Peyer's patch (tissue), 4 donors: ENCODE measurements at regions not wholly inside any gene's neighbourhood (a gene's known extent, or its start where the extent isn't known, plus 50 kb on each side); places are given as distances from the start of the nearest gene placed in this dataset.

Source experiments
- DNase-seq, 3 donors: peaks; one replicate each; pipeline ENCODE4 v3.0.0-alpha.2; 2017 to 2019
- H3K27ac ChIP-seq, 4 donors: fragments of 200-600 bp; sonication (generic); one replicate each; pipeline ENCODE4 v1.5.1; 2016 to 2019
- H3K27me3 ChIP-seq, 2 donors: fragments of 200-600 bp; sonication (generic); one replicate each; pipeline ENCODE4 v1.5.1; 2019
- H3K36me3 ChIP-seq, 3 donors: fragments of 200-600 bp; sonication (generic); one replicate each; pipeline ENCODE4 v1.5.1; 2016 to 2019
- H3K4me1 ChIP-seq, 4 donors: fragments of 200-600 bp; sonication (generic); one replicate each; pipeline ENCODE4 v1.5.1; 2016 to 2019
- H3K4me3 ChIP-seq, 4 donors: fragments of 200-600 bp; sonication (generic); 1 replicate in 3 of 4; 2 replicates in 1 of 4; pipeline ENCODE4 v1.5.1; 2016 to 2019; ENCODE audit warnings: mild to moderate bottlenecking in 1 of 4
- H3K9me3 ChIP-seq, 4 donors: fragments of 200-600 bp; sonication (generic); one replicate each; pipeline ENCODE4 v1.5.1; 2016 to 2019; ENCODE audit warnings: mild to moderate bottlenecking in 1 of 4
- CTCF ChIP-seq, 6 experiments: fragments of 450-650 bp in 4 of 6; fragments of 200-600 bp in 2 of 6; sonication (generic) in 1 of 6; IDR thresholded peaks; one replicate each; pipeline ENCODE4 v1.5.1; 2017 to 2019; ENCODE audit warnings: antibody characterized with exemption in 6 of 6, mild to moderate bottlenecking in 3 of 6, moderate library complexity in 1 of 6
- POLR2A ChIP-seq, 2 donors: fragments of 450-650 bp; IDR thresholded peaks; one replicate each; pipeline ENCODE4 v1.5.1; 2017; ENCODE audit warnings: antibody characterized with exemption in 2 of 2, mild to moderate bottlenecking in 2 of 2, moderate library complexity in 2 of 2

- Histone ChIP-seq H3K27ac (no peak overlapping the region), H3K9me3 (no peaks in the 10 kb centered on the region), H3K4me1 (no peaks in the 10 kb centered on the region), H3K27me3 (no peaks in the 10 kb centered on the region), H3K4me3 (no peak overlapping the region), H3K36me3 (no peaks in the 10 kb centered on the region)
- DNase-seq, result no peak
- TF ChIP-seq POLR2A (IDR thresholded peaks at IDR 0.05), result no peak
- TF ChIP-seq CTCF (IDR thresholded peaks at IDR 0.05), result no peak
These were observed 154.6 kb downstream of the ACKR3 start for GRCh38 chr2:236724200-236724599.

- TF ChIP-seq CTCF (IDR thresholded peaks at IDR 0.05) (no peak), POLR2A (IDR thresholded peaks at IDR 0.05) (no peak)
- H3K27me3 ChIP-seq, result no peaks in the 10 kb centered on the region
- no peak for DNase-seq
- H3K36me3 ChIP-seq, result no peaks in the 10 kb centered on the region
- H3K4me3 ChIP-seq, result no peak overlapping the region
- no peak overlapping the region for H3K27ac ChIP-seq
- H3K4me1 ChIP-seq, result no peaks in the 10 kb centered on the region
- H3K9me3 ChIP-seq, result no peaks in the 10 kb centered on the region
These were observed 157.3 kb downstream of the ACKR3 start for GRCh38 chr2:236726701-236727450.

GRCh38 chr2:236728916-236729670 lies 159.5 kb downstream of the ACKR3 start:
- no peaks in the 10 kb centered on the region for H3K4me1 ChIP-seq
- H3K27ac ChIP-seq, result no peak overlapping the region
- DNase-seq, result no peak
- no peaks in the 10 kb centered on the region for H3K27me3 ChIP-seq
- H3K4me3 ChIP-seq, result no peak overlapping the region
- TF ChIP-seq POLR2A (IDR thresholded peaks at IDR 0.05) (no peak), CTCF (IDR thresholded peaks at IDR 0.05) (no peak)
- no peaks in the 10 kb centered on the region for H3K9me3 ChIP-seq
- no peaks in the 10 kb centered on the region for H3K36me3 ChIP-seq

GRCh38 chr2:236730393-236730792 lies 160.8 kb downstream of the ACKR3 start:
- H3K4me3 ChIP-seq, result no peak overlapping the region
- H3K9me3 ChIP-seq, result no peaks in the 10 kb centered on the region
- no peak overlapping the region for H3K27ac ChIP-seq
- no peaks in the 10 kb centered on the region for H3K36me3 ChIP-seq
- no peaks in the 10 kb centered on the region for H3K4me1 ChIP-seq
- DNase-seq, result no peak
- H3K27me3 ChIP-seq, result no peaks in the 10 kb centered on the region
- TF ChIP-seq CTCF (IDR thresholded peaks at IDR 0.05) (no peak), POLR2A (IDR thresholded peaks at IDR 0.05) (no peak)

- H3K27ac ChIP-seq, result peak overlapping the region in 2 of 4 donors; percentile 17 to 43
These were observed 162.3 kb downstream of the ACKR3 start for GRCh38 chr2:236731767-236732580.

More at GRCh38 chr2:236731767-236732580, 162.3 kb downstream of the ACKR3 start:
- H3K27me3 ChIP-seq, result no peaks in the 10 kb centered on the region
- TF ChIP-seq CTCF (IDR thresholded peaks at IDR 0.05), result no peak
- TF ChIP-seq POLR2A (IDR thresholded peaks at IDR 0.05), result no peak
- no peaks in the 10 kb centered on the region for H3K36me3 ChIP-seq
- no peaks in the 10 kb centered on the region for H3K4me1 ChIP-seq
- no peak overlapping the region for H3K4me3 ChIP-seq
- no peaks in the 10 kb centered on the region for H3K9me3 ChIP-seq
- peak in 1 of 3 donors; percentile 73 for DNase-seq
